ENCODE measurements at regions not wholly inside any gene's neighbourhood (a gene's known extent, or its start where the extent isn't known, plus 50 kb on each side); places are given as distances from the start of the nearest gene placed in this dataset.

DNA sequence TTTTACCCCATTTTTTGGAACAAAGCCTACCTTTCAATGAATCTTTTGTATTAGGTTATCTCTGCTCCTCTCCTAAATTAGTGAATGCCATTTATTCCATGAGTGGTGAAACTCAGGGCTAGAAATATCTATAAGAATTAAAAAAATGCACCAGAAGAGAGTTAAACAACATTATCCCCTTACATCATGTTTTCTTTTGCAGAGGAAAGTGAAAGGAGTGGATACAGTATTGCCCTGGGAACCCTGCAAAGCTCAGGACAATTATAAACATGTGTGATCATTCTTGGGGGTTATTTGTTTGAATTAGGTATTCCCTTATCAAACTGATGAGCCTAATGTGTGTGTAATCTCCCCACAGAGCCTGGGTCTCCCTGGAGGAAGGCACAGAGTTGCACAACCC is 559.2 kb downstream of the RNF144A start:
- no peaks in the 10 kb centered on the region for H3K36me3 ChIP-seq
- H3K4me3 ChIP-seq (ENCODE audit: low read depth in 1 of 2, low read length in 1 of 2) = no peak overlapping the region
- H3K9me3 ChIP-seq = no peaks in the 10 kb centered on the region
- peaks cover 0 to 5% of the 10 kb centered on the region in 2 experiments for H3K4me1 ChIP-seq (ENCODE audit: control insufficient read depth in 1 of 2, insufficient read depth in 1 of 2, low read depth in 1 of 2, low read length in 1 of 2)
- no peaks in the 10 kb centered on the region for H3K27me3 ChIP-seq
- H3K27ac ChIP-seq = no peak overlapping the region
- TF ChIP-seq, protein P1, sequence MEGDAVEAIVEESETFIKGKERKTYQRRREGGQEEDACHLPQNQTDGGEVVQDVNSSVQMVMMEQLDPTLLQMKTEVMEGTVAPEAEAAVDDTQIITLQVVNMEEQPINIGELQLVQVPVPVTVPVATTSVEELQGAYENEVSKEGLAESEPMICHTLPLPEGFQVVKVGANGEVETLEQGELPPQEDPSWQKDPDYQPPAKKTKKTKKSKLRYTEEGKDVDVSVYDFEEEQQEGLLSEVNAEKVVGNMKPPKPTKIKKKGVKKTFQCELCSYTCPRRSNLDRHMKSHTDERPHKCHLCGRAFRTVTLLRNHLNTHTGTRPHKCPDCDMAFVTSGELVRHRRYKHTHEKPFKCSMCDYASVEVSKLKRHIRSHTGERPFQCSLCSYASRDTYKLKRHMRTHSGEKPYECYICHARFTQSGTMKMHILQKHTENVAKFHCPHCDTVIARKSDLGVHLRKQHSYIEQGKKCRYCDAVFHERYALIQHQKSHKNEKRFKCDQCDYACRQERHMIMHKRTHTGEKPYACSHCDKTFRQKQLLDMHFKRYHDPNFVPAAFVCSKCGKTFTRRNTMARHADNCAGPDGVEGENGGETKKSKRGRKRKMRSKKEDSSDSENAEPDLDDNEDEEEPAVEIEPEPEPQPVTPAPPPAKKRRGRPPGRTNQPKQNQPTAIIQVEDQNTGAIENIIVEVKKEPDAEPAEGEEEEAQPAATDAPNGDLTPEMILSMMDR (IDR thresholded peaks at IDR 0.05) = no peak

DNA sequence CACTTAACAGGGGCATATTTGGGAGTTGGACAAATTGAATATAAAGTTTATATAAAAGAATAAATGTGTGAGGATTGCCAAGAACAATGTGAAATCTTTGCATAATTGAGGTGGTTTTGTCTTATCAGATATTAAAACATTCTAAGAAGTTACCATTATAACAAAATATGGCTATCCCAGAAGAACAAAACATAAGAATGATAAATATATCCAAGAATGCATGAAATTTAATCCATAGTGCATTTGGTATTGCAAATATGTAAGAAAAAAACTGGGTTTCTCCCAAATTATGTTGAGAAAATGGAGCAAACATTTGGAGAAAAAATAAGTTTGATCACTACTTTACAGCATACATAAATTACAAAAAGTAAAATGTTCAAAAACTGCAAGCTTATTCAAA is 562.4 kb downstream of the RNF144A start:
- Histone ChIP-seq H3K27me3 (no peaks in the 10 kb centered on the region), H3K4me1 (ENCODE audit: control insufficient read depth in 1 of 2, insufficient read depth in 1 of 2, low read depth in 1 of 2, low read length in 1 of 2) (peaks cover 0 to 5% of the 10 kb centered on the region in 2 experiments), H3K4me3 (ENCODE audit: low read depth in 1 of 2, low read length in 1 of 2) (no peak overlapping the region), H3K27ac (no peak overlapping the region), H3K9me3 (no peaks in the 10 kb centered on the region), H3K36me3 (no peaks in the 10 kb centered on the region)
- TF ChIP-seq, protein P1 (IDR thresholded peaks at IDR 0.05) = no peak

DNA sequence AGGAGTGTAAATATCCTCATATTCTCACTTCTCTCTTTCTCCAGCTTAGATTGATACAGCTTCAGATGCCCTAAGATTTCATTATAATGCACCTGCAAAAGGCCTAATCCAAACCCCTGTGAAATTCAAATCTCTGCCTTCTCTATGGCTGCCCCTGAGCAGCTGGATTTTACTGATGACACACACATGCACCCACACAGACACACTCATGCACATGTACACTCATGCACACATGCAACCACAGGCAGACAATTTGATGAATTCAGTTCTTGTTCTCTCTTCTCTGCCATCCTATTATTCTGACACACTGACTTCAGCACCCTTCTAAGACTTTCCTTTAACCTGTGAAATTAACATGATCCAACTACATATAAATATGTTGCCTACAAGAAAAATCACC is 563.2 kb downstream of the RNF144A start:
- Histone ChIP-seq H3K27ac (no peak overlapping the region), H3K4me1 (ENCODE audit: control insufficient read depth in 1 of 2, insufficient read depth in 1 of 2, low read depth in 1 of 2, low read length in 1 of 2) (peaks cover 0 to 4% of the 10 kb centered on the region in 2 experiments), H3K4me3 (ENCODE audit: low read depth in 1 of 2, low read length in 1 of 2) (no peak overlapping the region), H3K27me3 (no peaks in the 10 kb centered on the region), H3K9me3 (no peaks in the 10 kb centered on the region), H3K36me3 (no peaks in the 10 kb centered on the region)
- TF ChIP-seq, protein P1 (IDR thresholded peaks at IDR 0.05) = no peak

DNA sequence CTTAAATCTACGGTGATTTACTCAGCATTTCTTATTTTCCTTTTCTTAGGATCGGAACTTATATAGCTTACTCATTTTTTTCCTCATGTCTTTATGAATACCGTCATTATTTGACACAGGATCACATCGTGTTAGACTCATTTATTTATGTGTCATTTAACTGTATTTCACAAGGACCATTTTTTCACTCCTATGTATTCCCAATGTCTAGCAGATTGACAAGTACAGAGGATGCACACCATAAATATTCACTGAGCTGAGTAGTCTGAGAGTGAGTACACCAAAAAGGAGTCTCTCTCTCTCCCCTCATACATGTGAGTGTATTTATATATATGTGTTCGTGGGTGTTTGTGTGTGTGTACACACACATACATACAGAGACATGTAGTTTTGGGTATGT is 573.5 kb downstream of the RNF144A start:
- H3K9me3 ChIP-seq = no peaks in the 10 kb centered on the region
- H3K4me3 ChIP-seq (ENCODE audit: low read depth in 1 of 2, low read length in 1 of 2) = no peak overlapping the region
- no peak overlapping the region for H3K27ac ChIP-seq
- no peaks in the 10 kb centered on the region for H3K27me3 ChIP-seq
- no peaks in the 10 kb centered on the region for H3K4me1 ChIP-seq (ENCODE audit: control insufficient read depth in 1 of 2, insufficient read depth in 1 of 2, low read depth in 1 of 2, low read length in 1 of 2)
- no peaks in the 10 kb centered on the region for H3K36me3 ChIP-seq
- TF ChIP-seq, protein P1 (IDR thresholded peaks at IDR 0.05) = no peak

DNA sequence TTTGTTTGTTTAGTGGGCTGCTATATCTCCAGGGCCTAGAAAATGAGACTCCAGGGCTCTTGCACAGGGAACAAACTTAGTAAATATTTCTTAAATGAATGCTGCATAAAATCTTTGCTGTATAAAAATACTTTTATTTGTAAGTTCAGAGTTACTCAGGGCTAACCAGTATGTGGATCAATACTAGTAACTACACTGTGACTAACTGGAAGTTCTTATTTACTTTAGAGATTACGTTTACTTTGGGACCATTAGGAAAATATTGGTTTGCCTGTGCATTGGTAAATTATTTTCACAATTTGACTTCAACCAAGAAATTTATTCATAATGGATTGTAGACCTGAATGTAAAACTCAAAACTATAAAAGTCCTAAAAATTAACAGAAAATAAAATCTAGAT is 575.5 kb downstream of the RNF144A start:
- Histone ChIP-seq H3K27me3 (peaks cover 3% of the 10 kb centered on the region), H3K4me1 (ENCODE audit: control insufficient read depth in 1 of 2, insufficient read depth in 1 of 2, low read depth in 1 of 2, low read length in 1 of 2) (no peaks in the 10 kb centered on the region), H3K36me3 (no peaks in the 10 kb centered on the region), H3K9me3 (no peaks in the 10 kb centered on the region), H3K4me3 (ENCODE audit: low read depth in 1 of 2, low read length in 1 of 2) (no peak overlapping the region), H3K27ac (no peak overlapping the region)
- TF ChIP-seq, protein P1 (IDR thresholded peaks at IDR 0.05) = no peak

DNA sequence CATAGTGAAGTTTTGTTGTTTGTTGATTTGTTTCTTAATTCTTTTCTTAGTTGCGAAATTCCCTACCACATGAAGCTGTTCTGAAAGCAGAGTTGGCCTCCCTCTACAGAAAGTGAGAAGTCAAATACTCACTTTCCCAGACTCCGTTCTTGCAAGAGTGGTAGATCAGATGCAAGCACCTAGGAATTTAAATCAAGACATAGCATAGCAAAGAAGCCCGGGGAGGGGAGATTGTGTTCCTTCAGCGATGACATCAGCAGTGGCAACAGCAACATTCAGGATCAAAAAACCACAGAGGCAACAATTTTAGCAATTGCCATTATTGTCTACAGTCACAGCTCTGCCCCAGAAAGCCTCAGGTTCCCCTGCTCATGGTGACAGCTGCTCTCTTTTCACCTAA is 580.0 kb downstream of the RNF144A start:
- no peaks in the 10 kb centered on the region for H3K36me3 ChIP-seq
- H3K27me3 ChIP-seq = peaks cover 18% of the 10 kb centered on the region
- TF ChIP-seq, protein P1 (IDR thresholded peaks at IDR 0.05) = no peak
- no peak overlapping the region for H3K27ac ChIP-seq
- no peak overlapping the region for H3K4me3 ChIP-seq (ENCODE audit: low read depth in 1 of 2, low read length in 1 of 2)
- no peaks in the 10 kb centered on the region for H3K4me1 ChIP-seq (ENCODE audit: control insufficient read depth in 1 of 2, insufficient read depth in 1 of 2, low read depth in 1 of 2, low read length in 1 of 2)
- H3K9me3 ChIP-seq = no peaks in the 10 kb centered on the region
